Activated T-cell treated with anti-CD3 and anti-CD28 coated beads, Interleukin-2, amount 50 U/mL, for 72 hours (primary cell): ENCODE measurements at regions not wholly inside any gene's neighbourhood (a gene's known extent, or its start where the extent isn't known, plus 50 kb on each side); places are given as distances from the start of the nearest gene placed in this dataset.

Experiments used
- ATAC-seq, 2 donors: fragments of 150-1000 bp; cut with Tn5 transposase; replicated peaks in 1 of 2; 2 replicates each; pipeline ENCODE4 v1.10.0; 2021; ENCODE audit warnings: moderate library complexity in 2 of 2, mild to moderate bottlenecking in 1 of 2
- DNase-seq, 2 donors: peaks; one replicate each; pipeline ENCODE4 v3.0.0; 2021 to 2022; ENCODE audit warnings: mixed read lengths in 1 of 2
- H3K27ac Mint-ChIP-seq: one replicate; pipeline ENCODE4 v1.8.0; 2022; ENCODE audit warnings: mild to moderate bottlenecking, moderate library complexity, mixed read lengths
- H3K27me3 Mint-ChIP-seq: one replicate; pipeline ENCODE4 v1.8.0; 2022; ENCODE audit warnings: low read depth, mixed read lengths
- H3K36me3 Mint-ChIP-seq, 2 donors: one replicate each; pipeline ENCODE4 v1.8.0; 2022; ENCODE audit warnings: mixed read lengths in 2 of 2, mild to moderate bottlenecking in 1 of 2; ENCODE audit not compliant: insufficient read depth in 2 of 2
- H3K4me1 Mint-ChIP-seq: one replicate; pipeline ENCODE4 v1.8.0; 2022; ENCODE audit warnings: low read depth, mixed read lengths
- H3K4me3 Mint-ChIP-seq, 2 donors: one replicate each; pipeline ENCODE4 v1.8.0; 2022; ENCODE audit warnings: mild to moderate bottlenecking in 2 of 2, mixed read lengths in 2 of 2, moderate library complexity in 2 of 2
- H3K9me3 Mint-ChIP-seq, 2 donors: one replicate each; pipeline ENCODE4 v1.8.0; 2022; ENCODE audit warnings: mixed read lengths in 2 of 2

- no peak overlapping the region for H3K27ac Mint-ChIP-seq
- ATAC-seq, result no peak
- no peaks in the 10 kb centered on the region for H3K27me3 Mint-ChIP-seq
- no peak overlapping the region for H3K4me3 Mint-ChIP-seq
- H3K36me3 Mint-ChIP-seq, result no peaks in the 10 kb centered on the region
- H3K4me1 Mint-ChIP-seq, result peaks cover 11% of the 10 kb centered on the region
- no peaks in the 10 kb centered on the region for H3K9me3 Mint-ChIP-seq
- no peak for DNase-seq
These were observed 315.6 kb upstream of the ATP2B1 start for GRCh38 chr12:90024262-90024661.

GRCh38 chr12:90023207-90023900, 314.7 kb upstream of the ATP2B1 start:
- no peaks in the 10 kb centered on the region for H3K9me3 Mint-ChIP-seq
- no peak overlapping the region for H3K27ac Mint-ChIP-seq

GRCh38 chr12:90021795-90022440, 313.3 kb upstream of the ATP2B1 start:
- Mint-ChIP-seq H3K36me3 (no peaks in the 10 kb centered on the region), H3K27ac (no peak overlapping the region), H3K27me3 (no peaks in the 10 kb centered on the region), H3K4me1 (no peaks in the 10 kb centered on the region), H3K4me3 (no peak overlapping the region), H3K9me3 (no peaks in the 10 kb centered on the region)
- DNase-seq (no peak), ATAC-seq (no peak)

More at GRCh38 chr12:90023207-90023900, 314.7 kb upstream of the ATP2B1 start:
- H3K4me3 Mint-ChIP-seq, result no peak overlapping the region
- H3K4me1 Mint-ChIP-seq, result peaks cover 4% of the 10 kb centered on the region
- H3K27me3 Mint-ChIP-seq, result no peaks in the 10 kb centered on the region
- no peak for DNase-seq
- no peak for ATAC-seq
- H3K36me3 Mint-ChIP-seq, result no peaks in the 10 kb centered on the region

GRCh38 chr12:90020881-90021280, 312.2 kb upstream of the ATP2B1 start:
- Mint-ChIP-seq H3K9me3 (no peaks in the 10 kb centered on the region), H3K27ac (no peak overlapping the region), H3K36me3 (no peaks in the 10 kb centered on the region), H3K4me3 (no peak overlapping the region), H3K4me1 (no peaks in the 10 kb centered on the region), H3K27me3 (no peaks in the 10 kb centered on the region)
- ATAC-seq (no peak), DNase-seq (no peak)

- H3K9me3 Mint-ChIP-seq, result no peaks in the 10 kb centered on the region
- no peak overlapping the region for H3K4me3 Mint-ChIP-seq
- no peak for ATAC-seq
- H3K27me3 Mint-ChIP-seq, result no peaks in the 10 kb centered on the region
- no peaks in the 10 kb centered on the region for H3K36me3 Mint-ChIP-seq
- no peak for DNase-seq
- H3K27ac Mint-ChIP-seq, result no peak overlapping the region
- H3K4me1 Mint-ChIP-seq, result no peaks in the 10 kb centered on the region
These were observed 311.8 kb upstream of the ATP2B1 start for GRCh38 chr12:90020436-90020835.

GRCh38 chr12:90020014-90020413, 311.4 kb upstream of the ATP2B1 start:
- H3K4me3 Mint-ChIP-seq, result no peak overlapping the region
- H3K27ac Mint-ChIP-seq, result no peak overlapping the region
- no peak for ATAC-seq
- H3K9me3 Mint-ChIP-seq, result no peaks in the 10 kb centered on the region
- H3K4me1 Mint-ChIP-seq, result no peaks in the 10 kb centered on the region
- no peak for DNase-seq
- no peaks in the 10 kb centered on the region for H3K36me3 Mint-ChIP-seq
- no peaks in the 10 kb centered on the region for H3K27me3 Mint-ChIP-seq

GRCh38 chr12:90017316-90017715, 308.7 kb upstream of the ATP2B1 start:
- Mint-ChIP-seq H3K36me3 (no peaks in the 10 kb centered on the region), H3K4me1 (no peaks in the 10 kb centered on the region), H3K9me3 (no peaks in the 10 kb centered on the region), H3K4me3 (no peak overlapping the region), H3K27ac (no peak overlapping the region), H3K27me3 (no peaks in the 10 kb centered on the region)
- DNase-seq (no peak), ATAC-seq (no peak)

- no peak for ATAC-seq
These were observed 306.6 kb upstream of the ATP2B1 start for GRCh38 chr12:90015228-90015627.

GRCh38 chr12:90013409-90013808, 304.8 kb upstream of the ATP2B1 start:
- Mint-ChIP-seq H3K9me3 (no peaks in the 10 kb centered on the region), H3K4me3 (no peak overlapping the region), H3K27ac (no peak overlapping the region), H3K4me1 (no peaks in the 10 kb centered on the region), H3K36me3 (no peaks in the 10 kb centered on the region), H3K27me3 (peaks cover 6% of the 10 kb centered on the region)
- ATAC-seq, result no peak
- no peak for DNase-seq

More at GRCh38 chr12:90015228-90015627, 306.6 kb upstream of the ATP2B1 start:
- no peaks in the 10 kb centered on the region for H3K9me3 Mint-ChIP-seq
- H3K4me3 Mint-ChIP-seq, result no peak overlapping the region
- H3K27me3 Mint-ChIP-seq, result no peaks in the 10 kb centered on the region
- no peaks in the 10 kb centered on the region for H3K36me3 Mint-ChIP-seq
- no peak overlapping the region for H3K27ac Mint-ChIP-seq
- no peaks in the 10 kb centered on the region for H3K4me1 Mint-ChIP-seq
- DNase-seq, result no peak

GRCh38 chr12:90010089-90010488, 301.5 kb upstream of the ATP2B1 start:
- DNase-seq (peak in 1 of 2 donors; percentile 2), ATAC-seq (no peak)
- peaks cover 9% of the 10 kb centered on the region for H3K27me3 Mint-ChIP-seq
- no peaks in the 10 kb centered on the region for H3K9me3 Mint-ChIP-seq
- no peaks in the 10 kb centered on the region for H3K4me1 Mint-ChIP-seq
- no peak overlapping the region for H3K4me3 Mint-ChIP-seq
- no peak overlapping the region for H3K27ac Mint-ChIP-seq
- H3K36me3 Mint-ChIP-seq, result no peaks in the 10 kb centered on the region

GRCh38 chr12:90008277-90008676, 299.6 kb upstream of the ATP2B1 start:
- ATAC-seq (no peak), DNase-seq (no peak)
- Mint-ChIP-seq H3K27me3 (peaks cover 9% of the 10 kb centered on the region), H3K9me3 (no peaks in the 10 kb centered on the region), H3K27ac (no peak overlapping the region), H3K4me3 (no peak overlapping the region), H3K4me1 (no peaks in the 10 kb centered on the region), H3K36me3 (no peaks in the 10 kb centered on the region)

- ATAC-seq (no peak), DNase-seq (no peak)
- no peak overlapping the region for H3K27ac Mint-ChIP-seq
- H3K36me3 Mint-ChIP-seq, result no peaks in the 10 kb centered on the region
- H3K4me1 Mint-ChIP-seq, result no peaks in the 10 kb centered on the region
- peaks cover 9% of the 10 kb centered on the region for H3K27me3 Mint-ChIP-seq
- no peaks in the 10 kb centered on the region for H3K9me3 Mint-ChIP-seq
- H3K4me3 Mint-ChIP-seq, result no peak overlapping the region
These were observed 295.9 kb upstream of the ATP2B1 start for GRCh38 chr12:90004319-90005074.

- no peaks in the 10 kb centered on the region for H3K36me3 Mint-ChIP-seq
- H3K27me3 Mint-ChIP-seq, result peaks cover 6% of the 10 kb centered on the region
- DNase-seq, result no peak
- no peak overlapping the region for H3K27ac Mint-ChIP-seq
- no peak for ATAC-seq
- no peaks in the 10 kb centered on the region for H3K4me1 Mint-ChIP-seq
- no peaks in the 10 kb centered on the region for H3K9me3 Mint-ChIP-seq
- no peak overlapping the region for H3K4me3 Mint-ChIP-seq
These were observed 295.1 kb upstream of the ATP2B1 start for GRCh38 chr12:90003688-90004087.
